Endothelial cell of umbilical vein (primary cell): ENCODE measurements at regions not wholly inside any gene's neighbourhood (a gene's known extent, or its start where the extent isn't known, plus 50 kb on each side); places are given as distances from the start of the nearest gene placed in this dataset.

ENCODE experiments used
- BruUV-seq: library from RNA; stranded (reverse); fragments of 400-500 nt; replicated peaks from 2 replicates; lab custom pipeline; 2021; lab: Mats Ljungman, UMichigan
- CTCF ChIA-PET: fragments of 300-600, 350-600 bp; sonication (Branson Sonifier 250); formaldehyde crosslinking; loops from one replicate; lab custom pipeline; 2021; ENCODE audit warnings: antibody characterized with exemption, inconsistent platforms; lab: Charles Lee
- POLR2A ChIA-PET: fragments of 300-600, 350-600 bp; sonication (Branson Sonifier 250); formaldehyde crosslinking; loops from one replicate; lab custom pipeline; 2021; ENCODE audit warnings: antibody characterized with exemption, inconsistent platforms; lab: Charles Lee
- DNase-seq: peaks from one replicate; pipeline ENCODE4 v3.0.0-alpha.2; 2011; ENCODE audit warnings: low read depth, low spot score
- FAIRE-seq: peaks from 2 replicates; lab custom pipeline; 2011; peaks lifted over from hg19 to GRCh38; lab: Jason Lieb, UNC
- H2AFZ ChIP-seq: 2 replicates; pipeline ENCODE4 v1.6.0; 2012; ENCODE audit warnings: low read depth, low read length, control low read depth, inconsistent platforms
- H3K27ac ChIP-seq: 2 replicates; pipeline ENCODE4 v1.5.1; 2011; ENCODE audit warnings: low read depth, mild to moderate bottlenecking, control low read depth, low read length, moderate library complexity; ENCODE audit not compliant: insufficient read depth
- H3K27me3 ChIP-seq, 2 experiments: 2 replicates each; pipeline versions ENCODE4 v1.6.0 to v1.6.1; 2011; ENCODE audit warnings: low read length in 2 of 2, mixed read lengths in 1 of 2; ENCODE audit not compliant: control insufficient read depth in 2 of 2, insufficient read depth in 2 of 2
- H3K36me3 ChIP-seq, 2 experiments: 2 replicates in 1 of 2; 3 replicates in 1 of 2; pipeline ENCODE4 v1.5.1; 2011; ENCODE audit warnings: low read length in 2 of 2, mild to moderate bottlenecking in 1 of 2, moderate library complexity in 1 of 2; ENCODE audit not compliant: control insufficient read depth in 2 of 2, insufficient read depth in 2 of 2; ENCODE audit errors: extremely low read depth in 1 of 2
- H3K4me1 ChIP-seq: 3 replicates; pipeline ENCODE4 v1.5.1; 2011; ENCODE audit warnings: mild to moderate bottlenecking, low read length; ENCODE audit not compliant: control insufficient read depth, insufficient read depth; ENCODE audit errors: extremely low read depth
- H3K4me2 ChIP-seq: 2 replicates; pipeline ENCODE4 v1.6.1; 2011; ENCODE audit warnings: low read length, control low read depth, mixed read lengths; ENCODE audit not compliant: insufficient read depth
- H3K4me3 ChIP-seq, 3 experiments: fragments of 200-600 bp in 1 of 3; sonication (generic), shearing (Covaris generic) in 1 of 3; replicated peaks in 1 of 3; 2 replicates each; pipeline ENCODE4 v1.5.1; 2011 to 2016; ENCODE audit warnings: control low read depth in 3 of 3, low read length in 3 of 3, mild to moderate bottlenecking in 2 of 3, inconsistent platforms in 1 of 3, low read depth in 1 of 3, moderate library complexity in 1 of 3; ENCODE audit not compliant: insufficient read depth in 1 of 3
- H3K79me2 ChIP-seq: 2 replicates; pipeline ENCODE4 v1.6.0; 2012; ENCODE audit warnings: low read length, inconsistent platforms; ENCODE audit not compliant: control insufficient read depth, insufficient read depth
- H3K9ac ChIP-seq: replicated peaks from 2 replicates; pipeline ENCODE3; 2011; ENCODE audit warnings: low read length, control low read depth; ENCODE audit not compliant: insufficient read depth; ENCODE audit errors: extremely low read depth
- H3K9me1 ChIP-seq: replicated peaks from 3 replicates; pipeline ENCODE4 v1.6.0; 2011; ENCODE audit warnings: mild to moderate bottlenecking, low read length; ENCODE audit not compliant: control insufficient read depth, insufficient read depth; ENCODE audit errors: extremely low read depth
- H3K9me3 ChIP-seq: replicated peaks from 2 replicates; pipeline ENCODE4 v1.5.1; 2012; ENCODE audit warnings: low read length, inconsistent platforms; ENCODE audit not compliant: control insufficient read depth, insufficient read depth
- H4K20me1 ChIP-seq: replicated peaks from 2 replicates; pipeline ENCODE3; 2011; ENCODE audit warnings: mild to moderate bottlenecking, low read length; ENCODE audit not compliant: control insufficient read depth, insufficient read depth; ENCODE audit errors: extremely low read depth
- EZH2 ChIP-seq: IDR thresholded peaks from 2 replicates; pipeline ENCODE4 v1.6.1; 2012; ENCODE audit warnings: borderline replicate concordance, low read depth, mild to moderate bottlenecking, moderate library complexity, low read length, inconsistent platforms; ENCODE audit not compliant: severe bottlenecking
- FOS ChIP-seq: IDR thresholded peaks from 2 replicates; pipeline ENCODE4 v1.6.1; 2011; ENCODE audit warnings: mild to moderate bottlenecking, low read length, moderate library complexity, borderline replicate concordance; ENCODE audit not compliant: insufficient read depth
- GATA2 ChIP-seq: IDR thresholded peaks from 2 replicates; pipeline ENCODE4 v1.7.0; 2011; ENCODE audit warnings: low read depth, mild to moderate bottlenecking, moderate library complexity, mixed read lengths, low read length; ENCODE audit not compliant: insufficient read length, insufficient read depth
- JUN ChIP-seq: IDR thresholded peaks from 2 replicates; pipeline ENCODE4 v1.6.1; 2011; ENCODE audit warnings: borderline replicate concordance, low read depth; ENCODE audit not compliant: insufficient read length, insufficient read depth
- MYC ChIP-seq: IDR thresholded peaks from one replicate; pipeline ENCODE4 v1.6.1; 2011; ENCODE audit warnings: mild to moderate bottlenecking, low read depth, low read length
- POLR2A ChIP-seq: IDR thresholded peaks from 2 replicates; pipeline ENCODE4 v1.6.1; 2012; ENCODE audit warnings: low read depth, mild to moderate bottlenecking, control low read depth, low read length
- POLR2AphosphoS5 ChIP-seq: IDR thresholded peaks from 2 replicates; pipeline ENCODE4 v1.6.1; 2012; ENCODE audit warnings: low read depth, mild to moderate bottlenecking, control low read depth, low read length, moderate library complexity; ENCODE audit not compliant: insufficient read depth
- dilution Hi-C: fragments of 300-500 bp; cut with MboI; formaldehyde crosslinking; loops from one replicate; pipeline ENCODE4 v1.15.0; 2019; ENCODE audit warnings: low sequenced_read_pairs; ENCODE audit not compliant: extremely low pct_ligation_motif_present
- intact Hi-C: fragments of 100-400 bp; cut with micrococcal nuclease; formaldehyde crosslinking; loops from one replicate; pipeline ENCODE4 v1.10.0; 2022
- TF ChIP-seq, protein P1 (sequence below), 2 donors: IDR thresholded peaks; 1 replicate in 1 of 2; 2 replicates in 1 of 2; pipeline ENCODE4 v1.5.1; 2011; ENCODE audit warnings: low read length in 2 of 2, mild to moderate bottlenecking in 2 of 2, moderate library complexity in 2 of 2, control low read depth in 1 of 2, inconsistent platforms in 1 of 2, low read depth in 1 of 2; ENCODE audit not compliant: insufficient read depth in 1 of 2; ENCODE audit errors: extremely low read depth in 1 of 2
- TF ChIP-seq, protein P2 (sequence below): IDR thresholded peaks from 2 replicates; pipeline ENCODE4 v1.6.1; 2011; ENCODE audit not compliant: insufficient read depth, insufficient read length

- no TSS peak for BruUV-seq
- Histone ChIP-seq H3K9me1 (no peaks in the 10 kb centered on the region), H3K27me3 (no peaks in the 10 kb centered on the region), H3K9ac (no peak overlapping the region), H3K4me1 (no peaks in the 10 kb centered on the region), H3K79me2 (no peaks in the 10 kb centered on the region), H4K20me1 (no peaks in the 10 kb centered on the region), H2AFZ (no peak overlapping the region), H3K4me2 (no peak overlapping the region), H3K36me3 (no peaks in the 10 kb centered on the region), H3K27ac (no peak overlapping the region), H3K4me3 (no peak overlapping the region), H3K9me3 (no peaks in the 10 kb centered on the region)
- no peak for FAIRE-seq
- ChIA-PET CTCF (no interaction called here), POLR2A (no interaction called here)
- intact Hi-C loops (no loop called here), dilution Hi-C loops (no loop called here)
- TF ChIP-seq MYC (no peak), FOS (no peak), EZH2 (no peak), POLR2A (no peak), JUN (no peak), POLR2AphosphoS5 (no peak), GATA2 (no peak)
- TF ChIP-seq, protein P1, sequence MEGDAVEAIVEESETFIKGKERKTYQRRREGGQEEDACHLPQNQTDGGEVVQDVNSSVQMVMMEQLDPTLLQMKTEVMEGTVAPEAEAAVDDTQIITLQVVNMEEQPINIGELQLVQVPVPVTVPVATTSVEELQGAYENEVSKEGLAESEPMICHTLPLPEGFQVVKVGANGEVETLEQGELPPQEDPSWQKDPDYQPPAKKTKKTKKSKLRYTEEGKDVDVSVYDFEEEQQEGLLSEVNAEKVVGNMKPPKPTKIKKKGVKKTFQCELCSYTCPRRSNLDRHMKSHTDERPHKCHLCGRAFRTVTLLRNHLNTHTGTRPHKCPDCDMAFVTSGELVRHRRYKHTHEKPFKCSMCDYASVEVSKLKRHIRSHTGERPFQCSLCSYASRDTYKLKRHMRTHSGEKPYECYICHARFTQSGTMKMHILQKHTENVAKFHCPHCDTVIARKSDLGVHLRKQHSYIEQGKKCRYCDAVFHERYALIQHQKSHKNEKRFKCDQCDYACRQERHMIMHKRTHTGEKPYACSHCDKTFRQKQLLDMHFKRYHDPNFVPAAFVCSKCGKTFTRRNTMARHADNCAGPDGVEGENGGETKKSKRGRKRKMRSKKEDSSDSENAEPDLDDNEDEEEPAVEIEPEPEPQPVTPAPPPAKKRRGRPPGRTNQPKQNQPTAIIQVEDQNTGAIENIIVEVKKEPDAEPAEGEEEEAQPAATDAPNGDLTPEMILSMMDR (IDR thresholded peaks at IDR 0.05; ENCODE audit: extremely low read depth in 1 of 2, insufficient read depth in 1 of 2, low read depth in 1 of 2, low read length in 2 of 2): no peak
- TF ChIP-seq, protein P2, sequence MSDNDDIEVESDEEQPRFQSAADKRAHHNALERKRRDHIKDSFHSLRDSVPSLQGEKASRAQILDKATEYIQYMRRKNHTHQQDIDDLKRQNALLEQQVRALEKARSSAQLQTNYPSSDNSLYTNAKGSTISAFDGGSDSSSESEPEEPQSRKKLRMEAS: no peak
- DNase-seq: no peak
These were observed 137.1 kb downstream of the OAT start for GRCh38 chr10:124281666-124282065.
